Mesenchymal stem cell (in vitro differentiated cells and primary cell): ENCODE measurements at regions not wholly inside any gene's neighbourhood (a gene's known extent, or its start where the extent isn't known, plus 50 kb on each side); places are given as distances from the start of the nearest gene placed in this dataset.
A peak's percentile ranks its signal among the peaks of the same experiment; 100 is the strongest.

ENCODE experiments used
- DNase-seq: peaks from one replicate; pipeline ENCODE4 v3.0.0-alpha.2; 2013
- H2AFZ ChIP-seq: one replicate; pipeline ENCODE4 v1.6.1; 2013; ENCODE audit warnings: low read depth, mild to moderate bottlenecking, control low read depth, inconsistent platforms, low read length, moderate library complexity
- H2AK5ac ChIP-seq: 2 replicates; pipeline ENCODE4 v1.6.1; 2013; ENCODE audit warnings: low read length, moderate library complexity, mild to moderate bottlenecking, inconsistent platforms; ENCODE audit not compliant: severe bottlenecking
- H2BK120ac ChIP-seq: one replicate; pipeline ENCODE4 v1.6.1; 2013; ENCODE audit warnings: low read depth, mild to moderate bottlenecking, inconsistent platforms, low read length, moderate library complexity
- H2BK12ac ChIP-seq, 2 experiments: one replicate each; pipeline ENCODE4 v1.6.1; 2013; ENCODE audit warnings: inconsistent platforms in 2 of 2, low read length in 2 of 2, mild to moderate bottlenecking in 2 of 2, moderate library complexity in 2 of 2, control low read depth in 1 of 2
- H2BK15ac ChIP-seq: one replicate; pipeline ENCODE4 v1.6.1; 2013; ENCODE audit warnings: mild to moderate bottlenecking, low read depth, inconsistent platforms; ENCODE audit not compliant: poor library complexity, severe bottlenecking
- H2BK5ac ChIP-seq: 2 replicates; pipeline ENCODE4 v1.6.1; 2013; ENCODE audit warnings: low read depth, mild to moderate bottlenecking, low read length, control low read depth, inconsistent platforms; ENCODE audit not compliant: poor library complexity, severe bottlenecking
- H3K14ac ChIP-seq, 2 experiments: one replicate each; pipeline ENCODE4 v1.6.1; 2013; ENCODE audit warnings: inconsistent platforms in 2 of 2, low read length in 2 of 2, control low read depth in 1 of 2, mild to moderate bottlenecking in 1 of 2, moderate library complexity in 1 of 2
- H3K18ac ChIP-seq, 2 experiments: one replicate each; pipeline ENCODE4 v1.6.1; 2013; ENCODE audit warnings: inconsistent platforms in 2 of 2, low read length in 2 of 2, control low read depth in 1 of 2, low read depth in 1 of 2, mild to moderate bottlenecking in 1 of 2
- H3K23ac ChIP-seq, 2 experiments: one replicate each; pipeline ENCODE4 v1.6.1; 2013; ENCODE audit warnings: inconsistent platforms in 2 of 2, low read length in 2 of 2, mild to moderate bottlenecking in 2 of 2, moderate library complexity in 2 of 2, control low read depth in 1 of 2
- H3K27ac ChIP-seq: 2 replicates; pipeline ENCODE4 v1.5.1; 2013; ENCODE audit warnings: mild to moderate bottlenecking, moderate library complexity, low read length, control low read depth, inconsistent platforms; ENCODE audit not compliant: poor library complexity, severe bottlenecking
- H3K27me3 ChIP-seq, 2 experiments: 2 replicates each; pipeline versions ENCODE4 v1.6.1 to v1.7.0; 2013; ENCODE audit warnings: low read length in 2 of 2, mild to moderate bottlenecking in 2 of 2, moderate library complexity in 2 of 2, control low read depth in 1 of 2, inconsistent platforms in 1 of 2; ENCODE audit not compliant: control insufficient read depth in 1 of 2, insufficient read depth in 1 of 2
- H3K36me3 ChIP-seq, 2 experiments: 2 replicates each; pipeline versions ENCODE4 v1.6.1 to v1.7.0; 2013; ENCODE audit warnings: low read length in 2 of 2, control low read depth in 1 of 2, inconsistent platforms in 1 of 2, low read depth in 1 of 2, mild to moderate bottlenecking in 1 of 2; ENCODE audit not compliant: insufficient read depth in 2 of 2, control insufficient read depth in 1 of 2
- H3K4ac ChIP-seq, 2 experiments: one replicate each; pipeline ENCODE4 v1.6.1; 2013; ENCODE audit warnings: inconsistent platforms in 2 of 2, low read length in 2 of 2, mild to moderate bottlenecking in 2 of 2, moderate library complexity in 2 of 2, control low read depth in 1 of 2, low read depth in 1 of 2
- H3K4me1 ChIP-seq: 2 replicates; pipeline ENCODE4 v1.6.1; 2013; ENCODE audit warnings: low read depth, low read length, control low read depth; ENCODE audit not compliant: control insufficient read depth, insufficient read depth
- H3K4me2 ChIP-seq: 2 replicates; pipeline ENCODE4 v1.6.1; 2013; ENCODE audit warnings: low read length, mild to moderate bottlenecking, inconsistent platforms; ENCODE audit not compliant: poor library complexity, severe bottlenecking
- H3K4me3 ChIP-seq, 2 experiments: 2 replicates each; pipeline versions ENCODE4 v1.5.1 to v1.7.0; 2013; ENCODE audit warnings: low read length in 2 of 2, mild to moderate bottlenecking in 2 of 2, control low read depth in 1 of 2, low read depth in 1 of 2; ENCODE audit not compliant: insufficient read depth in 1 of 2
- H3K79me1 ChIP-seq: replicated peaks from 2 replicates; pipeline ENCODE4 v1.6.1; 2013; ENCODE audit warnings: mild to moderate bottlenecking, control low read depth, low read length, inconsistent platforms; ENCODE audit not compliant: poor library complexity, severe bottlenecking
- H3K9ac ChIP-seq: 2 replicates; pipeline ENCODE4 v1.7.0; 2013; ENCODE audit warnings: mild to moderate bottlenecking, low read length, moderate library complexity
- H3K9me3 ChIP-seq: 2 replicates; pipeline ENCODE4 v1.7.0; 2013; ENCODE audit warnings: mild to moderate bottlenecking, low read length; ENCODE audit not compliant: control insufficient read depth
- H4K8ac ChIP-seq: one replicate; pipeline ENCODE4 v1.6.1; 2013; ENCODE audit warnings: inconsistent platforms, mild to moderate bottlenecking, low read length, moderate library complexity
- H4K91ac ChIP-seq: one replicate; pipeline ENCODE4 v1.6.1; 2013; ENCODE audit warnings: mild to moderate bottlenecking, low read length, inconsistent platforms
- WGBS: methylation state at CpG from one replicate; pipeline ENCODE4 v1.1.7; 2013; ENCODE audit warnings: mixed read lengths; 5-methylcytosine and 5-hydroxymethylcytosine counted together

DNA sequence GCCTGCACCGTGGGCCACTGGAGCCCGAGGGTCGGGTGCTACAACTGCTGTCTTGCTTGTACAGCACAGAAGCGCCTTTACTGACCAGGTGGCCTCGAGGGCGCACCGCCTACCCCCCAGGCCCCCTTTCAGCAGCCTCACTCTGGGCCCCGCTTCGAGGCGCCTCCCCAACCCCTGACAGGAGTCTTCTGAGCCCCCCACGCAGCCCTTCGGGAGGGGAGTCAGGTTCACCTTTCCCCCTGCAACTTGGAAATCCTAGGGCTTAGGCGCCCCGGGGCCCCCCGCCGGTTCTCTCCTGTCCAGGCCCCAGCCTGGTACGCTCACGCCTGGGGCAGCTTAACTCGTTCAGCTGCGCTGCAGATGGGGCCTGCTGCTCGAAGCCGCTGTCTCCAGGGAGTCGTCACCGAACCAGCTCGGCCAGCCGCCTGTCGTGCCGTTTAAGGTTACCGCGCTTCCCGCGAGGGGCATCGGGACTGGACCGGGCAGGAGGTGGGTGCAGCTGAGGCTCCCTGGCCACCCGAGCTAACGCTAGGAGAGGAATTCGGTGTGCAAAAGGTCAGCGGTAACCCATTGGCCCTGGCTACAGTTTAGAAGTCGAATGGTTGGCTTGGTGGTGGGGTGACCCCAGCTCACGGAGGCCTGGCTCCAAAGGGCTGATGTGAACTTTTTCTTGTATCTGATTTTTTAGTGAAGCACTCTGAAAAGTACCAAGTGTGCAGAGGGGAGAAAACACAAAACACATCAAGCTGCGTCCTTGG is 58.9 kb upstream of the BCOR start:
- H3K36me3 ChIP-seq, result no peaks in the 10 kb centered on the region
- H3K18ac ChIP-seq, result peak overlapping the region; percentile 21 to 82
- H3K27ac ChIP-seq, result no peak overlapping the region
- H3K23ac ChIP-seq, result no peak overlapping the region
- peaks cover 0 to 23% of the 10 kb centered on the region in 2 experiments for H3K27me3 ChIP-seq
- no peak overlapping the region for H2BK15ac ChIP-seq
- H4K8ac ChIP-seq, result peak overlapping the region; percentile 64
- no peak overlapping the region for H4K91ac ChIP-seq
- H3K4me1 ChIP-seq, result peaks cover 33% of the 10 kb centered on the region
- H2AK5ac ChIP-seq, result no peak overlapping the region
- no peak overlapping the region for H2BK5ac ChIP-seq
- H3K4me2 ChIP-seq, result no peak overlapping the region
- no peaks in the 10 kb centered on the region for H3K9me3 ChIP-seq
- peak overlapping the region in 1 of 2 experiments; percentile 10 for H3K4ac ChIP-seq
- 36% methylated on average over 33 of the region's 41 CpGs for WGBS
- H3K9ac ChIP-seq, result no peak overlapping the region
- no peak overlapping the region for H2AFZ ChIP-seq
- peaks cover 2% of the 10 kb centered on the region for H3K79me1 ChIP-seq
- peak overlapping the region in 1 of 2 experiments; percentile 60 for H3K14ac ChIP-seq
- H3K4me3 ChIP-seq, result no peak overlapping the region
- DNase-seq, result peak; percentile 17
- peak overlapping the region in 1 of 2 experiments; percentile 86 for H2BK12ac ChIP-seq
- peak overlapping the region; percentile 61 for H2BK120ac ChIP-seq

DNA sequence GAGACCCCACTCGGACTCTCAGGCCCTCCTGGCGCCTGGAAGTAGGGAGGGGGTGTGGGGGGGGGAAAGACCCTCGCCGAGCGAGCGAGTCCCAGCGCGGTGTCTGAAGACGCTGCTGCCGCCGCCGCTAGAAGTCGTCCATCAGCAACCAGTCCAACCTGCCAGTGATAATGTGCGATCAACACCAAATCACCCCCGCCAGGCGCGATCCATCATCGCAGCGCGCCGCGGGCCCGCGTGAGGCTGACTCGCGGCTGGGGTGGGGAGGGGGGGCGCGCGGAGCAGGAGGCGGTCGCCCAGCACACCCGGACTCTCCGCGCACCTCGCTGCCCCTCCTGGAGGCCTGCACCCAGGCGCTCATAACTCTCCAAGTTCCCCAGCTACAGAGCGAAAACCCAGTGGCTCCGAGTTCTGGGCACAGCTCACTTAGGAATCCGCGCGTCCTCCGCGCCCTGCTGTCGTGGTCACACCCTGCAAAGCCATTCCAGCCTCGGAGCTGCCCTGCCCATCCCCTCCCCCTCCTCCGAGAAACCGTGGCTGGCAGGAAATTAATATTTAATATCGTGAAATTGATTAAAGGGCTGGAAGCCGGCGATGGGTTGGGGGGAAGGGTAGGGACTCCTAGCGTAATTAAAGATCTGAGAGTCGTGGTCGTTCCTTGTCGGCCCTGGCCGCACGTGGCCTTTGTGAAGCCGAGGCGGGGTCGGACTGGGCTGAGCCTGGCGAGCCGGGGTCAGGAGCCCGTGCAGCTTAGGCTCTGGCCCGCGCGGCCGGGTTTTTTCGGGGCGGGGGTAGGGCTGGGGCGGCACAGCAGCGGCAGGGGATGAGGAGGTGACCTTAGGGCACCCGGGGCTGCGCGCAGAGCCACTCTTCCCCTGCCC is 58.1 kb upstream of the BCOR start:
- H3K14ac ChIP-seq, result no peak overlapping the region
- no peaks in the 10 kb centered on the region for H3K36me3 ChIP-seq
- H4K8ac ChIP-seq, result peak overlapping the region; percentile 64
- H3K9me3 ChIP-seq, result no peaks in the 10 kb centered on the region
- H3K27me3 ChIP-seq, result peaks cover 0 to 30% of the 10 kb centered on the region in 2 experiments
- H3K4me3 ChIP-seq, result peak overlapping the region; percentile 49
- H3K4me2 ChIP-seq, result peak overlapping the region; percentile 84
- no peak overlapping the region for H4K91ac ChIP-seq
- H2BK120ac ChIP-seq, result peak overlapping the region; percentile 61
- H3K23ac ChIP-seq, result no peak overlapping the region
- H3K9ac ChIP-seq, result no peak overlapping the region
- H2BK5ac ChIP-seq, result no peak overlapping the region
- WGBS, result 10% methylated on average over 20 of the region's 73 CpGs
- H3K27ac ChIP-seq, result no peak overlapping the region
- peak overlapping the region in 1 of 2 experiments; percentile 67 for H3K4ac ChIP-seq
- H3K79me1 ChIP-seq, result peaks cover 2% of the 10 kb centered on the region
- peak overlapping the region; percentile 79 to 82 for H3K18ac ChIP-seq
- H2BK15ac ChIP-seq, result no peak overlapping the region
- peak overlapping the region; percentile 23 to 39 for H2BK12ac ChIP-seq
- H2AK5ac ChIP-seq, result no peak overlapping the region
- no peak for DNase-seq
- peaks cover 38% of the 10 kb centered on the region for H3K4me1 ChIP-seq
- no peak overlapping the region for H2AFZ ChIP-seq

DNA sequence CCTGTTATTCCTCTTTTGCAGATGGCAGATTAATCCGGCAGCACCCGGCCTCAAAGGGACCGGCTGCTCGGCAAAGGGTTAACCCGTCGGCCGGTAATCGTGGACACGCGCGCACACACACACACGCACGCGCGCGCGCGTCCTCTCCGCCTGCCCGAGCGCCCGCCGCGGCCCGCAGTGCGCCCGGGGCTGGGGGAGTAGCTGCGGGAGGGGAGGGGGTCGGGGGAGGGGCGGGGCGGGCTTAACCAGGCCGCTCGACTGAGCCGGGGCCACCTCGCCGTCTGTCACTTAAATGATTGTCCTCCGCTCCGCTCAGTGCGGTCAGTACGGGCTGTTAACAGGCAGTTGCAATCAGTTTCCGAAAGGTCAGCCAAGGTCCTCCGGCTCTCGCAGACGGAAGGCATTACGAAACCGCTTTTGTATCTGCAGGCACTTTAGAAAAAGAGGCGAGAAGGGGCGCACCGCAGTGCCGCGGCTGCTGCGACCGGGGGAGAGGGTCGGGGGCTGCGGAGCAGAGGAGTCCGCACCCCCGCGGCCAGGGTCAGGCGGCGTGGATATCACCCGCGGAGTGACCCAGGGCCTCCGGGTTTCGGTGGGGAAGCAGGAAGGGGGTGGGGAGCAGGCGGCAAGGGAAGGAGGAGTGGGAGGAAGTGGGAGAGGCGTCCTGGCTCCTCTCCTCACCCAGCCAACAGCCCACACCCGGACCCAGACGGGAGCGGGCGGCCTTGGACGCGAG is 57.3 kb upstream of the BCOR start:
- Histone ChIP-seq H3K4me1 (peaks cover 41% of the 10 kb centered on the region), H2BK12ac (peak overlapping the region in 1 of 2 experiments; percentile 89), H4K8ac (peak overlapping the region; percentile 41), H2BK5ac (no peak overlapping the region), H3K79me1 (peaks cover 2% of the 10 kb centered on the region), H3K27me3 (peaks cover 0 to 35% of the 10 kb centered on the region in 2 experiments), H3K36me3 (no peaks in the 10 kb centered on the region), H4K91ac (peak overlapping the region; percentile 83), H2AK5ac (no peak overlapping the region), H2BK120ac (peak overlapping the region; percentile 42), H3K27ac (no peak overlapping the region), H3K4me2 (peak overlapping the region; percentile 84), H3K4ac (peak overlapping the region in 1 of 2 experiments; percentile 91), H3K23ac (no peak overlapping the region), H3K18ac (peak overlapping the region; percentile 70 to 73), H3K9me3 (no peaks in the 10 kb centered on the region), H3K14ac (no peak overlapping the region), H2BK15ac (no peak overlapping the region), H3K4me3 (peak overlapping the region; percentile 49 to 63), H2AFZ (no peak overlapping the region), H3K9ac (peak overlapping the region; percentile 51)
- 0% methylated on average over 25 of the region's 72 CpGs for WGBS
- DNase-seq, result peak; percentile 77
